Stomach smooth muscle (tissue), 2 donors: ENCODE measurements at regions not wholly inside any gene's neighbourhood (a gene's known extent, or its start where the extent isn't known, plus 50 kb on each side); places are given as distances from the start of the nearest gene placed in this dataset.

Experiments used
- H3K27ac ChIP-seq: one replicate; pipeline ENCODE4 v1.7.0; 2013; ENCODE audit warnings: mild to moderate bottlenecking, low read length, inconsistent platforms
- H3K27me3 ChIP-seq, 2 donors: one replicate each; pipeline ENCODE4 v1.7.0; 2013; ENCODE audit warnings: low read length in 2 of 2; ENCODE audit not compliant: insufficient read depth in 2 of 2, control insufficient read depth in 1 of 2
- H3K36me3 ChIP-seq, 2 donors: one replicate each; pipeline ENCODE4 v1.7.0; 2013; ENCODE audit warnings: low read length in 2 of 2; ENCODE audit not compliant: control insufficient read depth in 2 of 2, insufficient read depth in 2 of 2
- H3K4me1 ChIP-seq: one replicate; pipeline ENCODE4 v1.7.0; 2013; ENCODE audit warnings: low read length; ENCODE audit not compliant: control insufficient read depth, insufficient read depth
- H3K4me3 ChIP-seq, 2 donors: one replicate each; pipeline ENCODE4 v1.7.0; 2013; ENCODE audit warnings: low read length in 2 of 2
- H3K9ac ChIP-seq, 2 donors: one replicate each; pipeline ENCODE4 v1.7.0; 2013; ENCODE audit warnings: low read length in 2 of 2, mild to moderate bottlenecking in 1 of 2
- H3K9me3 ChIP-seq, 2 donors: one replicate each; pipeline ENCODE4 v1.7.0; 2013; ENCODE audit warnings: low read length in 2 of 2; ENCODE audit not compliant: control insufficient read depth in 2 of 2
- donor health status: healthy.
- donor health status: Pancreatic carcinoma.

- H3K27ac ChIP-seq = no peak overlapping the region
- no peaks in the 10 kb centered on the region for H3K27me3 ChIP-seq
- no peak overlapping the region for H3K9ac ChIP-seq
- peaks cover 27% of the 10 kb centered on the region for H3K4me1 ChIP-seq
- H3K36me3 ChIP-seq = no peaks in the 10 kb centered on the region
- no peak overlapping the region for H3K4me3 ChIP-seq
- H3K9me3 ChIP-seq = no peaks in the 10 kb centered on the region
Observed at GRCh38 chr3:124597979-124598378, 132.3 kb upstream of the UMPS start.

GRCh38 chr3:124599147-124599765 is 131.0 kb upstream of the UMPS start:
- Histone ChIP-seq H3K9ac (no peak overlapping the region), H3K36me3 (no peaks in the 10 kb centered on the region), H3K27me3 (no peaks in the 10 kb centered on the region), H3K4me3 (no peak overlapping the region), H3K9me3 (no peaks in the 10 kb centered on the region), H3K27ac (peak overlapping the region; percentile 19), H3K4me1 (peaks cover 33% of the 10 kb centered on the region)

GRCh38 chr3:124599779-124600693 is 130.2 kb upstream of the UMPS start:
- no peaks in the 10 kb centered on the region for H3K27me3 ChIP-seq
- H3K27ac ChIP-seq = peak overlapping the region; percentile 19
- no peak overlapping the region for H3K9ac ChIP-seq
- peaks cover 33% of the 10 kb centered on the region for H3K4me1 ChIP-seq
- H3K9me3 ChIP-seq = no peaks in the 10 kb centered on the region
- no peaks in the 10 kb centered on the region for H3K36me3 ChIP-seq
- H3K4me3 ChIP-seq = no peak overlapping the region

GRCh38 chr3:124600765-124601164 is 129.5 kb upstream of the UMPS start:
- H3K27ac ChIP-seq = peak overlapping the region; percentile 19
- no peak overlapping the region for H3K4me3 ChIP-seq
- no peaks in the 10 kb centered on the region for H3K27me3 ChIP-seq
- H3K9ac ChIP-seq = no peak overlapping the region
- peaks cover 34% of the 10 kb centered on the region for H3K4me1 ChIP-seq
- H3K36me3 ChIP-seq = no peaks in the 10 kb centered on the region
- no peaks in the 10 kb centered on the region for H3K9me3 ChIP-seq

DNA sequence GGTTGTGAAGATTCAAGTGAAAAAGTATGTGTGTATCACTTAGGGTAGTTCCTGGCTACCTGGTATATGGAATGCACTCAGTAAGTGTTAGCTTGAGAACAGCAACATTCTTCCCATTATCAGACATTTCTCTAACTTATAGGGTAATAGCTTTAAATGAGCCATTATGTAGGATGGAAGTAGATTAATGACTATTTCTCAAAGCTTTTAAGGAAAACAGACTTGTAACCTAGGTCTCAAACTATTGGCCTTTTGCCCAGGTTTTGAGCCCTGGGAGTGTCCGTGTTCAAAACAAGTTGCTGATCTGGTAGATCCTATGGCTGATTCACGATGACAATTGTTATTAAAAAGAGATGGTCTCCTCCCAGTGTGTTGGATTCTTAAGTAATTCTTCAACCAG is 129.1 kb upstream of the UMPS start:
- Histone ChIP-seq H3K9ac (no peak overlapping the region), H3K9me3 (no peaks in the 10 kb centered on the region), H3K4me3 (no peak overlapping the region), H3K4me1 (peaks cover 38% of the 10 kb centered on the region), H3K27me3 (no peaks in the 10 kb centered on the region), H3K36me3 (no peaks in the 10 kb centered on the region), H3K27ac (peak overlapping the region; percentile 19)

- Histone ChIP-seq H3K4me1 (peaks cover 39% of the 10 kb centered on the region), H3K9me3 (no peaks in the 10 kb centered on the region), H3K27me3 (no peaks in the 10 kb centered on the region), H3K27ac (peak overlapping the region; percentile 58), H3K36me3 (no peaks in the 10 kb centered on the region), H3K9ac (no peak overlapping the region), H3K4me3 (no peak overlapping the region)
Observed at GRCh38 chr3:124602980-124603627, 127.1 kb upstream of the UMPS start.

DNA sequence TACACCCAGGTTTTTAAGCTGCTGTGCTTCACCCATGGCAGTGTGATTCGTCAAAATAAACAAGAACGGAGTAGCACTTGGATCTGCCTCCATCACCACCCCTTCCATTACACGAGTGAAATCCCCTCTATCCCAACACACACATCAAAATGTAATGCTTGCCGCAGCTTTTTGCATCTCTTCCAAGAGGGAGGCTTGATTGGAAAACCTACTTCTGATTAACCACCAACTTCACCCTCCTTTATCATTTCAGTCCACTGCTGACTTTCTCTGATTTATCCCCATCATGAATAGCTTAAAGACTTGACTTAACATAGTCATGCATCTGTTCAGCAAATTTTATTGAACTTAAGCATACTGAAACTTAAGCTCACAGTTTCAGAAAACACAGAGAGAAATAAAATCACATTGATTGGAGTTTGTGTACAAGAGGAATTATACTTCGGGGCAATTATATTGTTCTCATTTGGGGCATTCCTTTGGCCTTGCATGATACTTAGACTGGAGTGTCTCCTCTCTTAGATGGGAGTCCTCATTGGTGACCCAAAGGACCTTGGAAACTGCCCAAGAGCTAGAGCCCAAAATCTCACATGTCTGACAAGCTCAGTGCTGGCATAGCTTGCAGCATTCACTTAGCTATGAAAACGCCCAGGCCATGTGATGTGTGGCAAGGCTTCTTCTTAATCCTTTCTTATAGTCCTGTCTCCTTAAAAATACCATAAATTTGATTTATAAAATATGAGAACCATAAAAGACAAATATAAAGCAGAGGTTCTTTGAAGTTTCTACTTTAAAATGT is 124.3 kb upstream of the UMPS start:
- Histone ChIP-seq H3K27me3 (no peaks in the 10 kb centered on the region), H3K36me3 (no peaks in the 10 kb centered on the region), H3K4me3 (no peak overlapping the region), H3K9ac (no peak overlapping the region), H3K4me1 (peaks cover 23% of the 10 kb centered on the region), H3K9me3 (no peaks in the 10 kb centered on the region), H3K27ac (peak overlapping the region; percentile 37)

GRCh38 chr3:124607163-124607562 is 123.1 kb upstream of the UMPS start:
- Histone ChIP-seq H3K9ac (no peak overlapping the region), H3K36me3 (no peaks in the 10 kb centered on the region), H3K4me3 (no peak overlapping the region), H3K27ac (no peak overlapping the region), H3K27me3 (no peaks in the 10 kb centered on the region), H3K4me1 (peaks cover 18% of the 10 kb centered on the region), H3K9me3 (no peaks in the 10 kb centered on the region)

- Histone ChIP-seq H3K9ac (no peak overlapping the region), H3K27me3 (no peaks in the 10 kb centered on the region), H3K27ac (no peak overlapping the region), H3K4me3 (no peak overlapping the region), H3K9me3 (no peaks in the 10 kb centered on the region), H3K36me3 (no peaks in the 10 kb centered on the region), H3K4me1 (peaks cover 7% of the 10 kb centered on the region)
Observed at GRCh38 chr3:124609402-124609801, 120.8 kb upstream of the UMPS start.

DNA sequence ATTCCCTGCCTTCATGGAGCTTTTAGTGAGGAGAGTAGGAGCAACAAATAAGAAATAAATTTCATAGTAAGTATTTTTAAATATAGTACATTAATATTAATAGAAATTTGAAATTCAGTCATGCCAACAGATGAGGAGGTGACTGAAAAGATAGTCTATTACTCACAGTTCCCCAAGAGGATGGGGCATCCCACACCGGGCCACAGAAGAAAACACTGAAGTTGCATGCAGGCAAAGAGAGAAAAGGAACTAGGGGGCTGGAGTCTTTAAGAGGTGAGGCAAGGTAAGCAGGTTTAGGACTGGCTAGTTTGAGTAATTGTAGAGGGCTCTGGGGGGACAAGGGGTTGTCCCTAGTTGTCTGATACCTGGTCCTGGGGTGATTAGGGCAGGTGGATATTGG is 120.1 kb upstream of the UMPS start:
- Histone ChIP-seq H3K4me3 (no peak overlapping the region), H3K27me3 (no peaks in the 10 kb centered on the region), H3K9me3 (no peaks in the 10 kb centered on the region), H3K9ac (no peak overlapping the region), H3K36me3 (no peaks in the 10 kb centered on the region), H3K4me1 (peaks cover 7% of the 10 kb centered on the region), H3K27ac (no peak overlapping the region)
